Activated CD4-positive, CD25-positive, alpha-beta regulatory T cell treated with anti-CD3 and anti-CD28 coated beads, Interleukin-2, amount 50 U/mL, for 72 hours (primary cell): ENCODE measurements at regions not wholly inside any gene's neighbourhood (a gene's known extent, or its start where the extent isn't known, plus 50 kb on each side); places are given as distances from the start of the nearest gene placed in this dataset.

Source experiments
- DNase-seq: peaks from one replicate; pipeline ENCODE4 v3.0.0; 2021

GRCh38 chr10:83037653-83038052 lies 1101.7 kb upstream of the GHITM start:
- DNase-seq, result no peak

- no peak for DNase-seq
These were observed 1100.7 kb upstream of the GHITM start for GRCh38 chr10:83038631-83039030.

GRCh38 chr10:83045731-83046130 lies 1093.6 kb upstream of the GHITM start:
- DNase-seq, result no peak

- no peak for DNase-seq
These were observed 1088.5 kb upstream of the GHITM start for GRCh38 chr10:83050815-83051214.

- DNase-seq, result no peak
These were observed 1076.4 kb upstream of the GHITM start for GRCh38 chr10:83062871-83063270.

- DNase-seq, result no peak
These were observed 1065.8 kb upstream of the GHITM start for GRCh38 chr10:83073472-83073871.

GRCh38 chr10:83075016-83075814 lies 1064.1 kb upstream of the GHITM start:
- no peak for DNase-seq

GRCh38 chr10:83075815-83076355 lies 1063.4 kb upstream of the GHITM start:
- DNase-seq, result no peak

GRCh38 chr10:83076443-83076842 lies 1062.9 kb upstream of the GHITM start:
- no peak for DNase-seq

- DNase-seq, result no peak
These were observed 1061.1 kb upstream of the GHITM start for GRCh38 chr10:83078160-83078559.

- DNase-seq, result no peak
These were observed 1060.7 kb upstream of the GHITM start for GRCh38 chr10:83078645-83079044.

- DNase-seq, result no peak
These were observed 1055.5 kb upstream of the GHITM start for GRCh38 chr10:83083831-83084230.

GRCh38 chr10:83089335-83089734 lies 1050.0 kb upstream of the GHITM start:
- DNase-seq, result no peak

- DNase-seq, result no peak
These were observed 1034.7 kb upstream of the GHITM start for GRCh38 chr10:83104616-83105015.

- no peak for DNase-seq
These were observed 1030.6 kb upstream of the GHITM start for GRCh38 chr10:83108565-83109333.

GRCh38 chr10:83119346-83119745 lies 1020.0 kb upstream of the GHITM start:
- no peak for DNase-seq

GRCh38 chr10:83122336-83122735 lies 1017.0 kb upstream of the GHITM start:
- DNase-seq, result no peak

- DNase-seq, result no peak
These were observed 1011.2 kb upstream of the GHITM start for GRCh38 chr10:83127942-83128575.

- no peak for DNase-seq
These were observed 998.5 kb upstream of the GHITM start for GRCh38 chr10:83140811-83141210.

- no peak for DNase-seq
These were observed 997.2 kb upstream of the GHITM start for GRCh38 chr10:83142074-83142563.

- DNase-seq, result no peak
These were observed 994.8 kb upstream of the GHITM start for GRCh38 chr10:83144461-83144860.

GRCh38 chr10:83153714-83154113 lies 985.6 kb upstream of the GHITM start:
- no peak for DNase-seq

- no peak for DNase-seq
These were observed 975.2 kb upstream of the GHITM start for GRCh38 chr10:83164156-83164555.
